ENCODE measurements at regions not wholly inside any gene's neighbourhood (a gene's known extent, or its start where the extent isn't known, plus 50 kb on each side); places are given as distances from the start of the nearest gene placed in this dataset.

GRCh38 chr12:111201036-111201435 is 167.9 kb downstream of the PHETA1 start:
- CTCF ChIA-PET = no interaction called here
- H3K27ac ChIP-seq (ENCODE audit: extremely low read depth, low read depth, low read length) = no peak overlapping the region
- H3K36me3 ChIP-seq (ENCODE audit: control insufficient read depth in 2 of 2, insufficient read depth in 1 of 2, low read length in 2 of 2) = no peaks in the 10 kb centered on the region
- no peak overlapping the region for H3K4me3 ChIP-seq (ENCODE audit: low read depth, low read length)
- no peaks in the 10 kb centered on the region for H3K4me1 ChIP-seq (ENCODE audit: control insufficient read depth, insufficient read depth, low read length)
- POLR2A ChIA-PET = no interaction called here
- no peaks in the 10 kb centered on the region for H3K9me3 ChIP-seq (ENCODE audit: control insufficient read depth, insufficient read depth, low read depth, low read length)
- TF ChIP-seq GLIS1 (tag by site-specific recombination; IDR thresholded peaks at IDR 0.05) (peak; percentile 55), ZNF610 (tag by site-specific recombination; IDR thresholded peaks at IDR 0.05; ENCODE audit: borderline replicate concordance) (no peak), ZNF155 (tag by site-specific recombination; IDR thresholded peaks at IDR 0.05) (no peak), ELK4 (IDR thresholded peaks at IDR 0.05; ENCODE audit: borderline replicate concordance, low read depth, low read length) (no peak), ZNF701 (tag by site-specific recombination; IDR thresholded peaks at IDR 0.05) (no peak), ZNF335 (tag by site-specific recombination; conservative IDR thresholded peaks at IDR 0.05) (no peak), CTCF (tag by site-specific recombination; IDR thresholded peaks at IDR 0.05) (peak; percentile 49; the same call in 1 of the 2 replicates), ZNF433 (tag by site-specific recombination; IDR thresholded peaks at IDR 0.05; ENCODE audit: low read depth) (no peak), ZNF449 (tag by site-specific recombination; IDR thresholded peaks at IDR 0.05) (no peak), ZFHX2 (tag by site-specific recombination; conservative IDR thresholded peaks at IDR 0.05) (peak; percentile 75), ATF2 (tag by site-specific recombination; IDR thresholded peaks at IDR 0.05; ENCODE audit: low read depth) (no peak), INSM2 (tag by site-specific recombination; IDR thresholded peaks at IDR 0.05) (no peak), ZNF174 (tag by site-specific recombination; IDR thresholded peaks at IDR 0.05) (no peak), ZNF157 (tag by site-specific recombination; IDR thresholded peaks at IDR 0.05) (no peak), ZNF350 (tag by site-specific recombination; IDR thresholded peaks at IDR 0.05) (no peak), SALL2 (tag by site-specific recombination; IDR thresholded peaks at IDR 0.05; ENCODE audit: borderline replicate concordance) (no peak), ZNF10 (tag by site-specific recombination; IDR thresholded peaks at IDR 0.05) (peak; percentile 82), ZNF398 (tag by site-specific recombination; IDR thresholded peaks at IDR 0.05) (peak; percentile 42; the same call in 1 of the 2 replicates), ZNF266 (tag by site-specific recombination; IDR thresholded peaks at IDR 0.05; ENCODE audit: low read depth) (no peak), PRDM6 (tag by site-specific recombination; IDR thresholded peaks at IDR 0.05) (no peak), ZNF280C (tag by site-specific recombination; IDR thresholded peaks at IDR 0.05) (no peak)

Data from HEK293 (cell line).